ENCODE measurements at regions not wholly inside any gene's neighbourhood (a gene's known extent, or its start where the extent isn't known, plus 50 kb on each side); places are given as distances from the start of the nearest gene placed in this dataset.

GRCh38 chr1:29744684-29745490 is 508.6 kb downstream of the PTPRU start:
- DNase-seq (ENCODE audit: low read depth) = no peak
- no peak overlapping the region for H3K4me3 ChIP-seq (ENCODE audit: low read depth, low read length)
- in situ Hi-C loops (cut with HindIII; ENCODE audit: low sequenced_read_pairs) = no loop called here
- TF ChIP-seq CTCF (IDR thresholded peaks at IDR 0.05; ENCODE audit: low read depth, low read length, missing control alignments) = no peak

- H3K4me3 ChIP-seq (ENCODE audit: low read depth, low read length) = no peak overlapping the region
- no peak for DNase-seq (ENCODE audit: low read depth)
- TF ChIP-seq CTCF (IDR thresholded peaks at IDR 0.05; ENCODE audit: low read depth, low read length, missing control alignments) = no peak
- in situ Hi-C loops (cut with HindIII; ENCODE audit: low sequenced_read_pairs) = no loop called here
Measured at GRCh38 chr1:29743931-29744330, 507.6 kb downstream of the PTPRU start.

- in situ Hi-C loops (cut with HindIII; ENCODE audit: low sequenced_read_pairs) = no loop called here
- H3K4me3 ChIP-seq (ENCODE audit: low read depth, low read length) = no peak overlapping the region
- no peak for DNase-seq (ENCODE audit: low read depth)
- no peak for TF ChIP-seq CTCF (IDR thresholded peaks at IDR 0.05; ENCODE audit: low read depth, low read length, missing control alignments)
Measured at GRCh38 chr1:29743264-29743663, 506.9 kb downstream of the PTPRU start.

- no peak for TF ChIP-seq CTCF (IDR thresholded peaks at IDR 0.05; ENCODE audit: low read depth, low read length, missing control alignments)
- DNase-seq (ENCODE audit: low read depth) = no peak
- in situ Hi-C loops (cut with HindIII; ENCODE audit: low sequenced_read_pairs) = no loop called here
- no peak overlapping the region for H3K4me3 ChIP-seq (ENCODE audit: low read depth, low read length)
Measured at GRCh38 chr1:29739176-29739575, 502.9 kb downstream of the PTPRU start.

GRCh38 chr1:29736582-29737188 is 500.4 kb downstream of the PTPRU start:
- TF ChIP-seq CTCF (IDR thresholded peaks at IDR 0.05; ENCODE audit: low read depth, low read length, missing control alignments) = no peak
- in situ Hi-C loops (cut with HindIII; ENCODE audit: low sequenced_read_pairs) = no loop called here
- no peak overlapping the region for H3K4me3 ChIP-seq (ENCODE audit: low read depth, low read length)
- peak; percentile 67 for DNase-seq (ENCODE audit: low read depth)

- no peak overlapping the region for H3K4me3 ChIP-seq (ENCODE audit: low read depth, low read length)
- no peak for DNase-seq (ENCODE audit: low read depth)
- in situ Hi-C loops (cut with HindIII; ENCODE audit: low sequenced_read_pairs) = no loop called here
- no peak for TF ChIP-seq CTCF (IDR thresholded peaks at IDR 0.05; ENCODE audit: low read depth, low read length, missing control alignments)
Measured at GRCh38 chr1:29732453-29732852, 496.1 kb downstream of the PTPRU start.
